Astrocyte (in vitro differentiated cells and primary cell): ENCODE measurements at regions not wholly inside any gene's neighbourhood (a gene's known extent, or its start where the extent isn't known, plus 50 kb on each side); places are given as distances from the start of the nearest gene placed in this dataset.
A peak's percentile ranks its signal among the peaks of the same experiment; 100 is the strongest.

Experiments used
- DNase-seq: peaks from one replicate; pipeline ENCODE4 v3.0.0-alpha.2; 2010; ENCODE audit warnings: low read depth
- FAIRE-seq: peaks from 2 replicates; lab custom pipeline; 2011; peaks lifted over from hg19 to GRCh38; lab: Jason Lieb, UNC
- H2AFZ ChIP-seq: 2 replicates; pipeline ENCODE4 v1.6.0; 2012; ENCODE audit warnings: low read depth, low read length, inconsistent platforms
- H3K27ac ChIP-seq: 2 replicates; pipeline ENCODE4 v1.5.1; 2011; ENCODE audit warnings: low read depth, low read length, inconsistent platforms
- H3K27me3 ChIP-seq: 2 replicates; pipeline ENCODE4 v1.6.0; 2011; ENCODE audit warnings: low read length, inconsistent platforms; ENCODE audit not compliant: insufficient read depth
- H3K36me3 ChIP-seq: 2 replicates; pipeline ENCODE4 v1.5.1; 2011; ENCODE audit warnings: low read length, inconsistent platforms; ENCODE audit not compliant: insufficient read depth
- H3K4me1 ChIP-seq: 2 replicates; pipeline ENCODE4 v1.5.1; 2011; ENCODE audit warnings: low read length, inconsistent platforms; ENCODE audit not compliant: insufficient read depth
- H3K4me2 ChIP-seq: 2 replicates; pipeline ENCODE4 v1.6.0; 2012; ENCODE audit warnings: low read length, inconsistent platforms
- H3K4me3 ChIP-seq: 2 replicates; pipeline ENCODE4 v1.5.1; 2011; ENCODE audit warnings: low read depth, mild to moderate bottlenecking, low read length, inconsistent platforms; ENCODE audit not compliant: insufficient read depth
- H3K79me2 ChIP-seq: 2 replicates; pipeline ENCODE4 v1.6.0; 2012; ENCODE audit warnings: mild to moderate bottlenecking, low read length, inconsistent platforms; ENCODE audit not compliant: insufficient read depth
- H3K9ac ChIP-seq: 2 replicates; pipeline ENCODE4 v1.6.0; 2012; ENCODE audit warnings: mild to moderate bottlenecking, low read length, inconsistent platforms
- H3K9me3 ChIP-seq: 2 replicates; pipeline ENCODE4 v1.5.1; 2012; ENCODE audit warnings: low read depth, mild to moderate bottlenecking, low read length, inconsistent platforms; ENCODE audit not compliant: insufficient read depth
- H4K20me1 ChIP-seq: 2 replicates; pipeline ENCODE4 v1.6.0; 2012; ENCODE audit warnings: low read length, inconsistent platforms; ENCODE audit not compliant: insufficient read depth
- H3K27ac Mint-ChIP-seq: one replicate; pipeline ENCODE4 v1.8.0; 2021; ENCODE audit warnings: mild to moderate bottlenecking, mixed read lengths; ENCODE audit not compliant: unreplicated experiment
- H3K27me3 Mint-ChIP-seq: one replicate; pipeline ENCODE4 v1.8.0; 2021; ENCODE audit warnings: low read depth, mixed read lengths; ENCODE audit not compliant: unreplicated experiment
- H3K36me3 Mint-ChIP-seq: one replicate; pipeline ENCODE4 v1.8.0; 2021; ENCODE audit warnings: low read depth, mixed read lengths; ENCODE audit not compliant: unreplicated experiment
- H3K4me1 Mint-ChIP-seq: one replicate; pipeline ENCODE4 v1.8.0; 2021; ENCODE audit warnings: low read depth, mixed read lengths; ENCODE audit not compliant: unreplicated experiment
- H3K4me3 Mint-ChIP-seq: one replicate; pipeline ENCODE4 v1.8.0; 2021; ENCODE audit warnings: mild to moderate bottlenecking, moderate library complexity, mixed read lengths; ENCODE audit not compliant: unreplicated experiment
- H3K9me3 Mint-ChIP-seq: one replicate; pipeline ENCODE4 v1.8.0; 2021; ENCODE audit warnings: mild to moderate bottlenecking, mixed read lengths; ENCODE audit not compliant: unreplicated experiment
- EZH2 ChIP-seq: IDR thresholded peaks from 2 replicates; pipeline ENCODE4 v1.6.1; 2012; ENCODE audit warnings: mild to moderate bottlenecking, low read length, inconsistent platforms; ENCODE audit not compliant: insufficient read depth
- TF ChIP-seq, protein P1 (sequence below): IDR thresholded peaks from 2 replicates; pipeline ENCODE4 v1.5.1; 2011; ENCODE audit warnings: low read depth, mild to moderate bottlenecking, inconsistent platforms, low read length, moderate library complexity; ENCODE audit not compliant: insufficient read depth

DNA sequence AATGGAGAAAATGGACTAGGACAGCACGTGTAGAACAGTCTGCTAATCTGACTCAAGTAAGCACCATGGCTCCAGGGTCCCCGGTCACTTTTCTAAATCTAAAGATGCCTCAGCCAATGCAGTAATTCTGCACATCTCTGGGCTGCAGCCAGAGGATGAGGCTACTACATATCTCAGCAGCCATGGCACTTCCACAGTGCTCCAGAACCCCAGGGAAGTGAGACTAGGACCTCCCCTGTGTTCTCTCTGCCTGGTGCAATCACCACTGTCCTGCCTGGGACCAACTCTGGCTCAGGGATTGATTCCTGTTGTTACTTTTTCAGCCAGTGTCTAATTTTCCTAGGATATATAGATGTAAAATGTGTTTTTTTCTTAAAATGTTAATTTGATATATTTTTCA, 129.4 kb upstream of the TOP3B start:
- Histone ChIP-seq H3K4me2 (no peak overlapping the region), H3K9me3 (no peaks in the 10 kb centered on the region), H2AFZ (no peak overlapping the region), H3K9ac (no peak overlapping the region), H3K79me2 (no peaks in the 10 kb centered on the region), H4K20me1 (no peaks in the 10 kb centered on the region), H3K27ac (peak overlapping the region; percentile 3), H3K4me3 (no peak overlapping the region), H3K36me3 (no peaks in the 10 kb centered on the region), H3K4me1 (peaks cover 9% of the 10 kb centered on the region), H3K27me3 (no peaks in the 10 kb centered on the region)
- Mint-ChIP-seq H3K36me3 (peaks cover 3% of the 10 kb centered on the region), H3K4me3 (no peak overlapping the region), H3K9me3 (no peaks in the 10 kb centered on the region), H3K27me3 (peaks cover 5% of the 10 kb centered on the region), H3K27ac (no peak overlapping the region), H3K4me1 (peaks cover 19% of the 10 kb centered on the region)
- no peak for TF ChIP-seq EZH2
- TF ChIP-seq, protein P1, sequence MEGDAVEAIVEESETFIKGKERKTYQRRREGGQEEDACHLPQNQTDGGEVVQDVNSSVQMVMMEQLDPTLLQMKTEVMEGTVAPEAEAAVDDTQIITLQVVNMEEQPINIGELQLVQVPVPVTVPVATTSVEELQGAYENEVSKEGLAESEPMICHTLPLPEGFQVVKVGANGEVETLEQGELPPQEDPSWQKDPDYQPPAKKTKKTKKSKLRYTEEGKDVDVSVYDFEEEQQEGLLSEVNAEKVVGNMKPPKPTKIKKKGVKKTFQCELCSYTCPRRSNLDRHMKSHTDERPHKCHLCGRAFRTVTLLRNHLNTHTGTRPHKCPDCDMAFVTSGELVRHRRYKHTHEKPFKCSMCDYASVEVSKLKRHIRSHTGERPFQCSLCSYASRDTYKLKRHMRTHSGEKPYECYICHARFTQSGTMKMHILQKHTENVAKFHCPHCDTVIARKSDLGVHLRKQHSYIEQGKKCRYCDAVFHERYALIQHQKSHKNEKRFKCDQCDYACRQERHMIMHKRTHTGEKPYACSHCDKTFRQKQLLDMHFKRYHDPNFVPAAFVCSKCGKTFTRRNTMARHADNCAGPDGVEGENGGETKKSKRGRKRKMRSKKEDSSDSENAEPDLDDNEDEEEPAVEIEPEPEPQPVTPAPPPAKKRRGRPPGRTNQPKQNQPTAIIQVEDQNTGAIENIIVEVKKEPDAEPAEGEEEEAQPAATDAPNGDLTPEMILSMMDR, result no peak
- DNase-seq (no peak), FAIRE-seq (no peak)

GRCh38 chr22:22111267-22111751, 128.7 kb upstream of the TOP3B start:
- peak overlapping the region; percentile 74 for H3K27ac ChIP-seq
- peak overlapping the region; percentile 43 for H3K4me2 ChIP-seq
- H3K79me2 ChIP-seq, result no peaks in the 10 kb centered on the region
- TF ChIP-seq EZH2, result no peak
- TF ChIP-seq, protein P1, result no peak
- Mint-ChIP-seq H3K4me1 (peaks cover 19% of the 10 kb centered on the region), H3K36me3 (peaks cover 3% of the 10 kb centered on the region), H3K9me3 (no peaks in the 10 kb centered on the region), H3K27ac (peak overlapping the region; percentile 96), H3K27me3 (peaks cover 8% of the 10 kb centered on the region), H3K4me3 (no peak overlapping the region)
- DNase-seq (peak; percentile 87), FAIRE-seq (no peak)
- H3K36me3 ChIP-seq, result no peaks in the 10 kb centered on the region
- peak overlapping the region; percentile 33 for H2AFZ ChIP-seq
- H4K20me1 ChIP-seq, result no peaks in the 10 kb centered on the region
- peaks cover 3% of the 10 kb centered on the region for H3K27me3 ChIP-seq
- no peaks in the 10 kb centered on the region for H3K9me3 ChIP-seq
- peak overlapping the region; percentile 46 for H3K9ac ChIP-seq
- no peak overlapping the region for H3K4me3 ChIP-seq
- H3K4me1 ChIP-seq, result peaks cover 9% of the 10 kb centered on the region

DNA sequence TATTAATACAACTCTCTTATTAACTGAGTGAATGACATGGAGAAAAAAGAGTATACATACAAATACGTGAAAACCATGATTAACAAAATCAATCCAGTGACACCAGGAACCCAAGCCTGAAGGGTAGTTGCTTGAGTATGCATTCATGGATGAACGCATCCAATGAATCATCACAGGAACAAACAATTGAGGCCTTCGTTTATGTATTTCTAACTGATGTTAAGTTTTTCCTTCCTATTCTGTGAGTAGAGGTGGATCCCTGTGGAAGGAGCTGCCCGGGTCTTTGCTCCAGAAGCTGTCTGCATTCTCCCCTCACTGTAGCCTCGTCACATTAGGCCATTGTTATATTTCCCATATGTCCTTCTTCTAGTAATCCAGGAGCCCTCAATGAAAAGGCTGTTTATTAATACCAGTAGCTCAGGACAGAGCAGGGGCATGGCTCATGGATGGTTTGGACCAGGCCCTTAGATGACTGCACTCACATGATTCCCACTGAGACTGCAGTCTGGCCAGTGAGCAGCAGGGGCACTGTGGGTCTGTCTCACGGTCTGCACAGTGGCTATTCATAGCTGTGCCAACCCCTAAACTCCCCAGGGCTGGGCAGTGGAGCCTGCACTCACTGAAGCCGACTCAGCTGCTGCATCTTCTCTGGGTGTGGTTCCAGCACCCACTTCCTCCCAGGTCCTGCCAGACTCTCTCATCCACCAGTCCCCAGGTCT, 128.1 kb upstream of the TOP3B start:
- H4K20me1 ChIP-seq, result no peaks in the 10 kb centered on the region
- no peaks in the 10 kb centered on the region for H3K9me3 Mint-ChIP-seq
- H3K79me2 ChIP-seq, result no peaks in the 10 kb centered on the region
- H3K4me3 ChIP-seq, result no peak overlapping the region
- no peaks in the 10 kb centered on the region for H3K9me3 ChIP-seq
- H3K36me3 Mint-ChIP-seq, result peaks cover 3% of the 10 kb centered on the region
- H3K4me2 ChIP-seq, result peak overlapping the region; percentile 43
- H3K4me1 ChIP-seq, result peaks cover 9% of the 10 kb centered on the region
- peak overlapping the region; percentile 74 for H3K27ac ChIP-seq
- H3K4me3 Mint-ChIP-seq, result no peak overlapping the region
- H3K27me3 ChIP-seq, result peaks cover 3% of the 10 kb centered on the region
- peaks cover 19% of the 10 kb centered on the region for H3K4me1 Mint-ChIP-seq
- FAIRE-seq (no peak), DNase-seq (peak; percentile 63)
- no peaks in the 10 kb centered on the region for H3K36me3 ChIP-seq
- H3K27ac Mint-ChIP-seq, result peak overlapping the region; percentile 96
- peaks cover 8% of the 10 kb centered on the region for H3K27me3 Mint-ChIP-seq
- peak overlapping the region; percentile 33 for H2AFZ ChIP-seq
- no peak for TF ChIP-seq EZH2
- TF ChIP-seq, protein P1, result peak; percentile 55
- H3K9ac ChIP-seq, result peak overlapping the region; percentile 46
